ENCODE measurements at regions not wholly inside any gene's neighbourhood (a gene's known extent, or its start where the extent isn't known, plus 50 kb on each side); places are given as distances from the start of the nearest gene placed in this dataset.

GRCh38 chr11:128365044-128365443 lies 222.3 kb downstream of the ETS1 start:
- DNase-seq (ENCODE audit: low read depth): no peak

- no peak for DNase-seq (ENCODE audit: low read depth)
Measured at GRCh38 chr11:128361451-128362020, 225.8 kb downstream of the ETS1 start.

- DNase-seq (ENCODE audit: low read depth): no peak
Measured at GRCh38 chr11:128359515-128359914, 227.8 kb downstream of the ETS1 start.

- no peak for DNase-seq (ENCODE audit: low read depth)
Measured at GRCh38 chr11:128357073-128357472, 230.3 kb downstream of the ETS1 start.

GRCh38 chr11:128355558-128355957 lies 231.8 kb downstream of the ETS1 start:
- DNase-seq (ENCODE audit: low read depth): no peak

GRCh38 chr11:128354476-128354875 lies 232.9 kb downstream of the ETS1 start:
- no peak for DNase-seq (ENCODE audit: low read depth)

GRCh38 chr11:128351168-128351567 lies 236.2 kb downstream of the ETS1 start:
- no peak for DNase-seq (ENCODE audit: low read depth)

GRCh38 chr11:128349650-128350299 lies 237.6 kb downstream of the ETS1 start:
- DNase-seq (ENCODE audit: low read depth): no peak

GRCh38 chr11:128346804-128347203 lies 240.6 kb downstream of the ETS1 start:
- DNase-seq (ENCODE audit: low read depth): no peak

GRCh38 chr11:128345316-128345715 lies 242.0 kb downstream of the ETS1 start:
- DNase-seq (ENCODE audit: low read depth): peak; percentile 26

GRCh38 chr11:128343870-128344269 lies 243.5 kb downstream of the ETS1 start:
- DNase-seq (ENCODE audit: low read depth): no peak

- no peak for DNase-seq (ENCODE audit: low read depth)
Measured at GRCh38 chr11:128343135-128343514, 244.2 kb downstream of the ETS1 start.

GRCh38 chr11:128342511-128343134 lies 244.7 kb downstream of the ETS1 start:
- peak; percentile 77 for DNase-seq (ENCODE audit: low read depth)

- peak; percentile 63 for DNase-seq (ENCODE audit: low read depth)
Measured at GRCh38 chr11:128341280-128342248, 245.8 kb downstream of the ETS1 start.

- DNase-seq (ENCODE audit: low read depth): no peak
Measured at GRCh38 chr11:128339792-128340191, 247.6 kb downstream of the ETS1 start.

- DNase-seq (ENCODE audit: low read depth): no peak
Measured at GRCh38 chr11:128338811-128339210, 248.5 kb downstream of the ETS1 start.

GRCh38 chr11:128336203-128336602 lies 251.2 kb downstream of the ETS1 start:
- DNase-seq (ENCODE audit: low read depth): no peak

- no peak for DNase-seq (ENCODE audit: low read depth)
Measured at GRCh38 chr11:128335729-128336128, 251.6 kb downstream of the ETS1 start.

GRCh38 chr11:128334311-128335044 lies 252.9 kb downstream of the ETS1 start:
- no peak for DNase-seq (ENCODE audit: low read depth)

- DNase-seq (ENCODE audit: low read depth): no peak
Measured at GRCh38 chr11:128331317-128331716, 256.0 kb downstream of the ETS1 start.

- no peak for DNase-seq (ENCODE audit: low read depth)
Measured at GRCh38 chr11:128330203-128330602, 257.2 kb downstream of the ETS1 start.

Measured in T-helper 22 cell (primary cell).